H1 (cell line): ENCODE measurements at regions not wholly inside any gene's neighbourhood (a gene's known extent, or its start where the extent isn't known, plus 50 kb on each side); places are given as distances from the start of the nearest gene placed in this dataset.

ENCODE experiments used
- CTCF ChIA-PET: fragments of 300-600 bp; sonication (Branson Sonifier 250); formaldehyde crosslinking; loops from one replicate; lab custom pipeline; 2021; ENCODE audit not compliant: partially characterized antibody; lab: Charles Lee
- POLR2A ChIA-PET: fragments of 300-600 bp; sonication (Branson Sonifier 250); formaldehyde crosslinking; loops from one replicate; lab custom pipeline; 2021; ENCODE audit warnings: inconsistent platforms; ENCODE audit not compliant: partially characterized antibody; lab: Charles Lee
- DNase-seq, 2 experiments: peaks; one replicate each; pipeline versions ENCODE4 v3.0.0 to v3.0.0-alpha.2; 2010 to 2022; ENCODE audit warnings: low spot score in 2 of 2, low read depth in 1 of 2, mixed read lengths in 1 of 2
- FAIRE-seq: peaks from 2 replicates; lab custom pipeline; 2011; peaks lifted over from hg19 to GRCh38; lab: Jason Lieb, UNC
- H2AFZ ChIP-seq: 2 replicates; pipeline ENCODE4 v1.8.1; 2012; ENCODE audit warnings: low read length, inconsistent platforms
- H2AK5ac ChIP-seq: 2 replicates; pipeline ENCODE4 v1.6.1; 2013; ENCODE audit warnings: low read depth, low read length
- H2BK120ac ChIP-seq: replicated peaks from 2 replicates; pipeline ENCODE3; 2013; ENCODE audit warnings: low read depth, low read length, inconsistent platforms
- H2BK12ac ChIP-seq: 2 replicates; pipeline ENCODE4 v1.6.1; 2013; ENCODE audit warnings: low read depth, low read length
- H2BK15ac ChIP-seq: 2 replicates; pipeline ENCODE4 v1.6.1; 2013; ENCODE audit warnings: low read length
- H2BK20ac ChIP-seq: 2 replicates; pipeline ENCODE4 v1.6.1; 2013; ENCODE audit warnings: low read length
- H2BK5ac ChIP-seq: 2 replicates; pipeline ENCODE4 v1.6.1; 2013; ENCODE audit warnings: low read depth, low read length
- H3K14ac ChIP-seq: 2 replicates; pipeline ENCODE4 v1.6.1; 2013; ENCODE audit warnings: inconsistent platforms; ENCODE audit not compliant: insufficient read length
- H3K18ac ChIP-seq: 2 replicates; pipeline ENCODE4 v1.6.1; 2013; ENCODE audit warnings: low read length; ENCODE audit errors: extremely low read depth
- H3K23ac ChIP-seq: 2 replicates; pipeline ENCODE4 v1.6.1; 2013; ENCODE audit warnings: inconsistent platforms; ENCODE audit not compliant: insufficient read length
- H3K23me2 ChIP-seq: 2 replicates; pipeline ENCODE4 v1.6.1; 2013; ENCODE audit warnings: low read depth, low read length
- H3K27ac ChIP-seq: 2 replicates; pipeline ENCODE4 v1.6.1; 2011; ENCODE audit warnings: low read depth, low read length, inconsistent platforms
- H3K27me3 ChIP-seq, 4 experiments: replicated peaks in 1 of 4; 1 replicate in 1 of 4; 2 replicates in 3 of 4; pipeline versions ENCODE4 v1.6.1 to v1.8.1; 2011 to 2013; ENCODE audit warnings: low read length in 3 of 4, mild to moderate bottlenecking in 3 of 4, inconsistent platforms in 2 of 4, mixed read lengths in 2 of 4, moderate library complexity in 1 of 4; ENCODE audit not compliant: control insufficient read depth in 3 of 4, insufficient read depth in 3 of 4; ENCODE audit errors: extremely low read depth in 1 of 4
- H3K36me3 ChIP-seq, 4 experiments: 2 replicates each; pipeline versions ENCODE4 v1.6.1 to v1.8.1; 2011 to 2013; ENCODE audit warnings: mild to moderate bottlenecking in 4 of 4, low read length in 3 of 4, moderate library complexity in 2 of 4, control low read depth in 1 of 4, inconsistent platforms in 1 of 4; ENCODE audit not compliant: insufficient read depth in 4 of 4, control insufficient read depth in 2 of 4
- H3K4ac ChIP-seq: replicated peaks from 2 replicates; pipeline ENCODE3; 2013; ENCODE audit warnings: low read length, low read depth, mixed read lengths, inconsistent platforms; ENCODE audit not compliant: insufficient read length
- H3K4me1 ChIP-seq, 4 experiments: replicated peaks in 1 of 4; 1 replicate in 1 of 4; 2 replicates in 3 of 4; pipeline versions ENCODE4 v1.6.1 to v1.8.1; 2011 to 2013; ENCODE audit warnings: low read length in 3 of 4, inconsistent platforms in 2 of 4, mixed read lengths in 1 of 4; ENCODE audit not compliant: insufficient read depth in 4 of 4, control insufficient read depth in 3 of 4
- H3K4me2 ChIP-seq, 2 experiments: 2 replicates each; pipeline versions ENCODE4 v1.6.1 to v1.8.1; 2011 to 2013; ENCODE audit warnings: low read depth in 2 of 2, low read length in 2 of 2, control low read depth in 1 of 2, inconsistent platforms in 1 of 2, mild to moderate bottlenecking in 1 of 2; ENCODE audit not compliant: insufficient read depth in 1 of 2
- H3K4me3 ChIP-seq, 4 experiments: fragments of 200-600, 300-600 bp in 1 of 4; sonication (generic), shearing (Covaris generic), sonication (Bioruptor Twin) in 1 of 4; 2 replicates each; pipeline versions ENCODE4 v1.5.1 to v1.8.1; 2011 to 2016; ENCODE audit warnings: low read length in 4 of 4, low read depth in 3 of 4, control low read depth in 2 of 4, inconsistent platforms in 2 of 4, mild to moderate bottlenecking in 2 of 4, mixed read lengths in 1 of 4, moderate library complexity in 1 of 4; ENCODE audit not compliant: insufficient read depth in 2 of 4; ENCODE audit errors: extremely low read depth in 1 of 4
- H3K56ac ChIP-seq: replicated peaks from 2 replicates; pipeline ENCODE3; 2013; ENCODE audit warnings: low read depth, mild to moderate bottlenecking, mixed read lengths, low read length, inconsistent platforms; ENCODE audit not compliant: insufficient read length
- H3K79me1 ChIP-seq: 2 replicates; pipeline ENCODE4 v1.6.1; 2013; ENCODE audit warnings: low read depth, low read length, control low read depth
- H3K79me2 ChIP-seq, 2 experiments: 2 replicates each; pipeline versions ENCODE4 v1.6.1 to v1.8.1; 2012 to 2013; ENCODE audit warnings: low read length in 2 of 2, mild to moderate bottlenecking in 2 of 2, inconsistent platforms in 1 of 2; ENCODE audit not compliant: insufficient read depth in 2 of 2, control insufficient read depth in 1 of 2
- H3K9ac ChIP-seq, 4 experiments: replicated peaks in 1 of 4; 1 replicate in 1 of 4; 2 replicates in 3 of 4; pipeline versions ENCODE4 v1.6.1 to v1.8.1; 2011 to 2013; ENCODE audit warnings: low read depth in 3 of 4, low read length in 3 of 4, control low read depth in 2 of 4, mild to moderate bottlenecking in 2 of 4, moderate library complexity in 2 of 4, inconsistent platforms in 1 of 4; ENCODE audit errors: extremely low read depth in 1 of 4
- H3K9me3 ChIP-seq, 2 experiments: 2 replicates each; pipeline versions ENCODE4 v1.6.1 to v1.8.1; 2012 to 2013; ENCODE audit warnings: mild to moderate bottlenecking in 2 of 2, moderate library complexity in 2 of 2, control low read depth in 1 of 2, inconsistent platforms in 1 of 2, low read depth in 1 of 2, low read length in 1 of 2, mixed read lengths in 1 of 2; ENCODE audit not compliant: insufficient read depth in 2 of 2
- H4K20me1 ChIP-seq, 2 experiments: replicated peaks in 1 of 2; 2 replicates each; pipeline versions ENCODE3 to v1.8.1; 2011 to 2013; ENCODE audit warnings: inconsistent platforms in 2 of 2, low read length in 2 of 2, mild to moderate bottlenecking in 1 of 2; ENCODE audit not compliant: insufficient read depth in 2 of 2, control insufficient read depth in 1 of 2
- H4K5ac ChIP-seq: 2 replicates; pipeline ENCODE4 v1.6.1; 2013; ENCODE audit warnings: low read length, low read depth, mixed read lengths, inconsistent platforms; ENCODE audit not compliant: insufficient read length
- H4K8ac ChIP-seq: 2 replicates; pipeline ENCODE4 v1.8.0; 2013; ENCODE audit warnings: mild to moderate bottlenecking, moderate library complexity, low read length, inconsistent platforms; ENCODE audit not compliant: insufficient read depth; ENCODE audit errors: extremely low read depth
- H4K91ac ChIP-seq: replicated peaks from 2 replicates; pipeline ENCODE3; 2013; ENCODE audit warnings: low read length, mixed read lengths, inconsistent platforms; ENCODE audit not compliant: insufficient read length
- JUND ChIP-seq: IDR thresholded peaks from 2 replicates; pipeline ENCODE4 v1.6.1; 2011; ENCODE audit warnings: mild to moderate bottlenecking, improper control_type of control experiment, low read length
- KDM1A ChIP-seq: fragments of 200-600, 300-600 bp; sonication (generic); IDR thresholded peaks from 2 replicates; pipeline ENCODE4 v1.7.1; 2016; ENCODE audit warnings: mild to moderate bottlenecking, low read length, borderline replicate concordance
- MAFK ChIP-seq: IDR thresholded peaks from 2 replicates; pipeline ENCODE4 v1.6.1; 2012; ENCODE audit warnings: low read depth, mild to moderate bottlenecking, improper control_type of control experiment, low read length
- RXRA ChIP-seq: IDR thresholded peaks from 2 replicates; pipeline ENCODE4 v1.6.1; 2011; ENCODE audit warnings: low read depth, mild to moderate bottlenecking, low read length, moderate library complexity; ENCODE audit not compliant: insufficient read depth
- SP1 ChIP-seq: IDR thresholded peaks from 2 replicates; pipeline ENCODE4 v1.6.1; 2011; ENCODE audit warnings: low read depth, low read length
- TEAD4 ChIP-seq: IDR thresholded peaks from 2 replicates; pipeline ENCODE4 v1.6.1; 2012; ENCODE audit warnings: low read depth, low read length, inconsistent platforms, mixed read lengths
- WGBS, 2 experiments: shearing (Covaris generic) in 1 of 2; methylation state at CpG; one replicate each; pipeline versions ENCODE4 v1.1.6 to v1.1.7; 2013 to 2015; ENCODE audit warnings: low lambda C conversion rate in 2 of 2, mixed read lengths in 2 of 2, inconsistent platforms in 1 of 2, low coverage in 1 of 2, missing lambda C conversion rate in 1 of 2; ENCODE audit not compliant: insufficient replicate concordance in 2 of 2, insufficient coverage in 1 of 2, insufficient read length in 1 of 2; ENCODE audit errors: extremely low coverage in 1 of 2, missing lambda C conversion rate in 1 of 2; 5-methylcytosine and 5-hydroxymethylcytosine counted together

GRCh38 chr3:63724987-63725386 lies 72.5 kb downstream of the SNTN start:
- Histone ChIP-seq H2BK120ac (no peak overlapping the region), H3K9me3 (no peaks in the 10 kb centered on the region), H3K79me2 (no peaks in the 10 kb centered on the region), H4K91ac (no peak overlapping the region), H3K4me2 (no peak overlapping the region; a peak in 1 of 4 replicates), H3K4me1 (peaks cover 2 to 12% (median 6%) of the 10 kb centered on the region in 4 experiments; a peak in 6 of 7 replicates), H3K18ac (peak overlapping the region; percentile 48; the same call in 1 of the 2 replicates), H3K27me3 (no peaks in the 10 kb centered on the region; a peak in 1 of 7 replicates), H2BK15ac (no peak overlapping the region), H3K56ac (no peak overlapping the region), H3K79me1 (no peaks in the 10 kb centered on the region), H3K23ac (no peak overlapping the region), H3K4me3 (no peak overlapping the region), H3K36me3 (no peaks in the 10 kb centered on the region), H2AK5ac (no peak overlapping the region), H3K14ac (no peak overlapping the region), H3K23me2 (no peaks in the 10 kb centered on the region), H3K27ac (no peak overlapping the region), H2BK20ac (no peak overlapping the region), H3K9ac (no peak overlapping the region), H4K20me1 (no peaks in the 10 kb centered on the region), H2BK12ac (peak overlapping the region; percentile 88; the same call in 1 of the 2 replicates), H4K8ac (no peak overlapping the region), H2BK5ac (peak overlapping the region; percentile 45; the same call in 1 of the 2 replicates), H3K4ac (no peak overlapping the region), H2AFZ (peak overlapping the region; percentile 18; the same call in 1 of the 2 replicates), H4K5ac (peak overlapping the region; percentile 44)
- peak in 1 of 2 experiments; percentile 50 for DNase-seq
- peak; percentile 52; the same call in 1 of the 2 replicates for TF ChIP-seq SP1
- TF ChIP-seq JUND: 0 out of 2 replicates have a peak, but pooled peaks have one; percentile 17
- TF ChIP-seq KDM1A: no peak
- TF ChIP-seq RXRA: no peak
- TF ChIP-seq TEAD4: peak; percentile 95
- TF ChIP-seq MAFK: peak; percentile 32; the same call in 1 of the 2 replicates
- FAIRE-seq: peak; percentile 19
- WGBS, 2 experiments: 60% methylated on average over 3 of the region's 3 CpGs; no CpG with 5 or more reads in 1 of the 2 experiments
- ChIA-PET POLR2A (no interaction called here), CTCF (interaction anchor here (0.5 kb wide), 1 partner anchor 308 kb away, joined by 3 read pairs; no protein-coding TSS in a partner anchor)
